C4-2B (cell line): ENCODE measurements at regions not wholly inside any gene's neighbourhood (a gene's known extent, or its start where the extent isn't known, plus 50 kb on each side); places are given as distances from the start of the nearest gene placed in this dataset.

ENCODE experiments used
- CTCF ChIP-seq: fragments of 450-650 bp; conservative IDR thresholded peaks from 2 replicates; pipeline ENCODE4 v1.5.1; 2017; ENCODE audit warnings: mild to moderate bottlenecking
- ZFX ChIP-seq: fragments of 450-650 bp; IDR thresholded peaks from 2 replicates; pipeline ENCODE4 v1.6.1; 2017

GRCh38 chr2:128621074-128621473 is 302.4 kb upstream of the HS6ST1 start:
- no peak for TF ChIP-seq CTCF
- no peak for TF ChIP-seq ZFX
